ENCODE measurements at regions not wholly inside any gene's neighbourhood (a gene's known extent, or its start where the extent isn't known, plus 50 kb on each side); places are given as distances from the start of the nearest gene placed in this dataset.

- TF ChIP-seq POLR2A (IDR thresholded peaks at IDR 0.05; ENCODE audit: low read depth, low read length) (no peak), POLR2AphosphoS5 (IDR thresholded peaks at IDR 0.05; ENCODE audit: low read depth, low read length) (no peak), TAF1 (IDR thresholded peaks at IDR 0.05; ENCODE audit: borderline replicate concordance, low read depth, low read length) (no peak)
Observed at GRCh38 chr2:184192649-184193048, 405.7 kb upstream of the ZNF804A start.
